ENCODE measurements at regions not wholly inside any gene's neighbourhood (a gene's known extent, or its start where the extent isn't known, plus 50 kb on each side); places are given as distances from the start of the nearest gene placed in this dataset.

DNA sequence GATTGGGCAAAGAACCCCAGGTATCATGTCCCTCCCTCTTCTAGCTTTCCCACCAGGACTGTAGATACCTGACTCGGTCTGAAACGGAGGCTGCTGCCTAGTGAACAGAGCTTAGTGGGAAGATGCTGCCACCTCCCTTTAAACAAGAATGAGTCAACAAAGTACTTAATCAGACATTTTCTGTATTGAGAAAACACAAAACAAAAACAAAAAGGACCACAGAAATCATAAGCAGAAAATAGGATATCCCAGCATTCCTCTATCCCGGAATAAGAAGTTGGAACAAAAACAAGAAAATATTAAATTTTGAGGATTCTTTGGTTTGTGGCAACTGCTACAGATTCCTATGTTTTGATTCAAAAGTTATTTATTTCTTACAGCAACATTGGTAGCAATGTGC, 51.7 kb upstream of the COL8A1 start:
- Histone ChIP-seq H3K9ac (ENCODE audit: extremely low read depth, insufficient read length, low read length) (no peak overlapping the region), H4K5ac (ENCODE audit: insufficient read length, low read depth, low read length) (no peak overlapping the region), H4K91ac (ENCODE audit: insufficient read length, low read depth, low read length) (no peak overlapping the region), H3K27ac (ENCODE audit: insufficient read length, low read depth, low read length) (no peak overlapping the region), H3K79me1 (ENCODE audit: insufficient read depth, low read depth, low read length, poor library complexity, severe bottlenecking) (no peaks in the 10 kb centered on the region), H4K8ac (replicated peaks; ENCODE audit: insufficient read length, low read depth, low read length) (no peak overlapping the region), H2AFZ (ENCODE audit: low read length) (no peak overlapping the region), H3K4me1 (ENCODE audit: insufficient read depth, low read length) (no peaks in the 10 kb centered on the region), H3K9me3 (ENCODE audit: control insufficient read depth, low read depth, low read length) (no peaks in the 10 kb centered on the region), H3K23me2 (ENCODE audit: insufficient read length, low read depth, low read length, poor library complexity, severe bottlenecking) (no peaks in the 10 kb centered on the region), H4K20me1 (ENCODE audit: control insufficient read depth, insufficient read depth, insufficient read length) (no peaks in the 10 kb centered on the region), H3K4ac (ENCODE audit: low read depth, low read length) (no peak overlapping the region), H3K27me3 (ENCODE audit: insufficient read depth, low read length) (no peaks in the 10 kb centered on the region), H3K18ac (ENCODE audit: insufficient read length, low read depth, low read length) (no peak overlapping the region), H2BK5ac (ENCODE audit: insufficient read length, low read length) (no peak overlapping the region), H3K4me2 (ENCODE audit: insufficient read depth, insufficient read length, low read length) (no peak overlapping the region), H3K23ac (ENCODE audit: insufficient read length, low read depth, low read length) (no peak overlapping the region), H3K79me2 (ENCODE audit: insufficient read depth, low read length) (no peaks in the 10 kb centered on the region), H3K14ac (ENCODE audit: insufficient read depth, low read length) (no peak overlapping the region), H2BK12ac (ENCODE audit: insufficient read length, low read depth, low read length) (no peak overlapping the region), H3T11ph (ENCODE audit: low read length) (no peak overlapping the region), H2BK15ac (ENCODE audit: low read depth, low read length) (no peak overlapping the region), H2BK120ac (ENCODE audit: low read depth, low read length, poor library complexity, severe bottlenecking) (no peak overlapping the region), H2AK5ac (ENCODE audit: insufficient read length, low read length) (no peak overlapping the region), H3K56ac (ENCODE audit: insufficient read length, low read depth, low read length) (no peak overlapping the region), H2BK20ac (ENCODE audit: low read depth, low read length, poor library complexity, severe bottlenecking) (no peak overlapping the region)
- H3K36me3 Mint-ChIP-seq (ENCODE audit: insufficient read depth in 1 of 3, low read depth in 3 of 3) = no peaks in the 10 kb centered on the region
- H3K9me3 Mint-ChIP-seq = no peaks in the 10 kb centered on the region
- H3K27ac Mint-ChIP-seq = peak overlapping the region in 1 of 3 experiments; percentile 37; a peak in 1 of 7 replicates
- no peak for DNase-seq
- TF ChIP-seq, protein P1, sequence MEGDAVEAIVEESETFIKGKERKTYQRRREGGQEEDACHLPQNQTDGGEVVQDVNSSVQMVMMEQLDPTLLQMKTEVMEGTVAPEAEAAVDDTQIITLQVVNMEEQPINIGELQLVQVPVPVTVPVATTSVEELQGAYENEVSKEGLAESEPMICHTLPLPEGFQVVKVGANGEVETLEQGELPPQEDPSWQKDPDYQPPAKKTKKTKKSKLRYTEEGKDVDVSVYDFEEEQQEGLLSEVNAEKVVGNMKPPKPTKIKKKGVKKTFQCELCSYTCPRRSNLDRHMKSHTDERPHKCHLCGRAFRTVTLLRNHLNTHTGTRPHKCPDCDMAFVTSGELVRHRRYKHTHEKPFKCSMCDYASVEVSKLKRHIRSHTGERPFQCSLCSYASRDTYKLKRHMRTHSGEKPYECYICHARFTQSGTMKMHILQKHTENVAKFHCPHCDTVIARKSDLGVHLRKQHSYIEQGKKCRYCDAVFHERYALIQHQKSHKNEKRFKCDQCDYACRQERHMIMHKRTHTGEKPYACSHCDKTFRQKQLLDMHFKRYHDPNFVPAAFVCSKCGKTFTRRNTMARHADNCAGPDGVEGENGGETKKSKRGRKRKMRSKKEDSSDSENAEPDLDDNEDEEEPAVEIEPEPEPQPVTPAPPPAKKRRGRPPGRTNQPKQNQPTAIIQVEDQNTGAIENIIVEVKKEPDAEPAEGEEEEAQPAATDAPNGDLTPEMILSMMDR (conservative IDR thresholded peaks at IDR 0.05) = no peak
- H3K27me3 Mint-ChIP-seq (ENCODE audit: low read depth) = no peaks in the 10 kb centered on the region
- H3K4me1 Mint-ChIP-seq = no peaks in the 10 kb centered on the region
- no CpG with 5 or more reads among the region's 3 CpGs for WGBS (ENCODE audit: extremely low coverage, insufficient read length, low lambda C conversion rate)
- H3K4me3 Mint-ChIP-seq = no peak overlapping the region
